Loucy (cell line): ENCODE measurements at regions not wholly inside any gene's neighbourhood (a gene's known extent, or its start where the extent isn't known, plus 50 kb on each side); places are given as distances from the start of the nearest gene placed in this dataset.

Experiments
- CTCF ChIP-seq: fragments of 200-600 bp; sonication (generic); conservative IDR thresholded peaks from 2 replicates; pipeline ENCODE4 v1.5.1; 2014; ENCODE audit warnings: mild to moderate bottlenecking, antibody characterized with exemption, low read length
- EZH2phosphoT487 ChIP-seq: fragments of 200-600 bp; IDR thresholded peaks from 2 replicates; pipeline ENCODE4 v1.6.1; 2018; ENCODE audit warnings: antibody characterized with exemption, mild to moderate bottlenecking, moderate library complexity, borderline replicate concordance

GRCh38 chr3:7821858-7822257 lies 679.8 kb upstream of the LMCD1 start:
- TF ChIP-seq CTCF (no peak), EZH2phosphoT487 (no peak)
